OCI-LY7 (cell line): ENCODE measurements at regions not wholly inside any gene's neighbourhood (a gene's known extent, or its start where the extent isn't known, plus 50 kb on each side); places are given as distances from the start of the nearest gene placed in this dataset.

ENCODE experiments used
- BruUV-seq: library from RNA; stranded (reverse); fragments of 400-500 nt; replicated peaks from 2 replicates; lab custom pipeline; 2021; lab: Mats Ljungman, UMichigan
- CTCF ChIA-PET: fragments of 300-600 bp; sonication (Branson Sonifier 250); formaldehyde crosslinking; loops from one replicate; lab custom pipeline; 2022; ENCODE audit warnings: antibody characterized with exemption; ENCODE audit not compliant: unreplicated experiment; lab: Charles Lee
- POLR2A ChIA-PET: fragments of 300-600 bp; sonication (Branson Sonifier 250); formaldehyde crosslinking; loops from one replicate; lab custom pipeline; 2022; ENCODE audit warnings: antibody characterized with exemption; lab: Charles Lee
- DNase-seq: peaks from one replicate; pipeline ENCODE4 v3.0.0-alpha.2; 2015; ENCODE audit warnings: low spot score
- H2AFZ ChIP-seq: fragments of 200-600 bp; sonication (generic), shearing (Covaris generic); 2 replicates; pipeline ENCODE4 v1.6.1; 2014; ENCODE audit warnings: mild to moderate bottlenecking, antibody characterized with exemption, low read length, moderate library complexity
- H3K27ac ChIP-seq: fragments of 200-600 bp; sonication (generic); 2 replicates; pipeline ENCODE4 v1.5.1; 2014; ENCODE audit warnings: mixed run types, low read depth, mild to moderate bottlenecking, moderate library complexity, low read length, inconsistent platforms; ENCODE audit not compliant: poor library complexity, severe bottlenecking
- H3K36me3 ChIP-seq: fragments of 200-600 bp; sonication (generic); 2 replicates; pipeline ENCODE4 v1.6.1; 2014; ENCODE audit warnings: mild to moderate bottlenecking, antibody characterized with exemption, low read length, moderate library complexity, mixed read lengths; ENCODE audit not compliant: insufficient read depth
- H3K4me1 ChIP-seq: fragments of 200-600 bp; sonication (generic); 2 replicates; pipeline ENCODE4 v1.5.1; 2014; ENCODE audit warnings: mild to moderate bottlenecking, low read length; ENCODE audit not compliant: insufficient read depth, poor library complexity, severe bottlenecking
- H3K4me2 ChIP-seq: fragments of 200-600 bp; sonication (generic); 2 replicates; pipeline ENCODE4 v1.6.1; 2014; ENCODE audit warnings: mild to moderate bottlenecking, low read length
- H3K4me3 ChIP-seq: fragments of 200-600 bp; sonication (generic); 2 replicates; pipeline ENCODE4 v1.5.1; 2014; ENCODE audit warnings: mild to moderate bottlenecking, low read depth, low read length; ENCODE audit not compliant: poor library complexity, severe bottlenecking
- H3K79me2 ChIP-seq: fragments of 200-600 bp; sonication (generic); 2 replicates; pipeline ENCODE4 v1.6.1; 2016; ENCODE audit warnings: low read depth, mild to moderate bottlenecking, low read length, moderate library complexity, mixed read lengths; ENCODE audit not compliant: insufficient read depth
- H3K9me2 ChIP-seq: fragments of 200-600 bp; sonication (generic); 2 replicates; pipeline ENCODE4 v1.6.1; 2016; ENCODE audit warnings: mild to moderate bottlenecking, low read length, mixed read lengths; ENCODE audit not compliant: insufficient read depth
- H3K9me3 ChIP-seq: fragments of 200-600 bp; sonication (generic); 2 replicates; pipeline ENCODE4 v1.6.1; 2014; ENCODE audit warnings: mild to moderate bottlenecking, mixed run types, low read length, mixed read lengths
- H4K20me1 ChIP-seq: fragments of 200-600 bp; sonication (generic); 2 replicates; pipeline ENCODE4 v1.6.1; 2014; ENCODE audit warnings: mild to moderate bottlenecking, antibody characterized with exemption, low read length, moderate library complexity, mixed read lengths; ENCODE audit not compliant: insufficient read depth
- CTCF ChIP-seq: fragments of 200-600 bp; sonication (generic); conservative IDR thresholded peaks from 2 replicates; pipeline ENCODE4 v1.5.1; 2014; ENCODE audit warnings: mild to moderate bottlenecking, antibody characterized with exemption, low read length, moderate library complexity, mixed read lengths
- EZH2phosphoT487 ChIP-seq: fragments of 200-600 bp; sonication (generic); IDR thresholded peaks from 2 replicates; pipeline ENCODE4 v1.6.1; 2018; ENCODE audit warnings: low read depth, borderline replicate concordance, mild to moderate bottlenecking, mixed run types, antibody characterized with exemption, low read length, moderate library complexity, mixed read lengths
- intact Hi-C: fragments of 100-400 bp; cut with micrococcal nuclease; formaldehyde crosslinking; loops from one replicate; pipeline ENCODE4 v1.10.0; 2022; ENCODE audit not compliant: unreplicated experiment

GRCh38 chr22:22825213-22825593, 62.4 kb upstream of the IGLL5 start:
- BruUV-seq: no TSS peak
- Histone ChIP-seq H3K4me1 (peaks cover 61% of the 10 kb centered on the region), H3K9me2 (no peaks in the 10 kb centered on the region), H3K36me3 (no peaks in the 10 kb centered on the region), H2AFZ (no peak overlapping the region; the same call in 1 of the 2 replicates), H3K9me3 (no peaks in the 10 kb centered on the region), H4K20me1 (no peaks in the 10 kb centered on the region), H3K4me3 (peak overlapping the region; percentile 8), H3K4me2 (peak overlapping the region; percentile 47), H3K27ac (peak overlapping the region; percentile 27), H3K79me2 (no peaks in the 10 kb centered on the region)
- peak; percentile 37 for DNase-seq
- intact Hi-C loops: no loop called here
- ChIA-PET CTCF (no interaction called here), POLR2A (interaction anchor here (0.9 kb wide), 1 partner anchor 26 kb away, joined by 3 read pairs; no protein-coding TSS in a partner anchor)
- TF ChIP-seq CTCF (no peak), EZH2phosphoT487 (no peak)

GRCh38 chr22:22827187-22827939, 60.3 kb upstream of the IGLL5 start:
- Histone ChIP-seq H3K9me3 (peaks cover 16% of the 10 kb centered on the region; the same call in 1 of the 2 replicates), H3K79me2 (no peaks in the 10 kb centered on the region), H4K20me1 (no peaks in the 10 kb centered on the region), H3K4me2 (no peak overlapping the region), H3K9me2 (no peaks in the 10 kb centered on the region), H3K4me3 (no peak overlapping the region), H3K4me1 (peaks cover 40% of the 10 kb centered on the region), H2AFZ (no peak overlapping the region), H3K27ac (no peak overlapping the region), H3K36me3 (no peaks in the 10 kb centered on the region)
- POLR2A ChIA-PET: no interaction called here
- no peak for DNase-seq
- intact Hi-C loops: no loop called here
- BruUV-seq: no TSS peak
- TF ChIP-seq EZH2phosphoT487 (no peak), CTCF (no peak)
- CTCF ChIA-PET: no interaction called here

- no peaks in the 10 kb centered on the region for H4K20me1 ChIP-seq
- TF ChIP-seq CTCF: no peak
- no peak for TF ChIP-seq EZH2phosphoT487
Measured at GRCh38 chr22:22830193-22830592, 57.4 kb upstream of the IGLL5 start.

More at GRCh38 chr22:22830193-22830592, 57.4 kb upstream of the IGLL5 start:
- peaks cover 12% of the 10 kb centered on the region for H3K4me1 ChIP-seq
- ChIA-PET POLR2A (interaction anchor here (0.6 to 1.2 kb wide), 3 partner anchors 11 to 206 kb away, joined by 3 to 4 read pairs (median 3); no protein-coding TSS in a partner anchor), CTCF (interaction anchor here (1.2 kb wide), 1 partner anchor 18 kb away, joined by 3 read pairs; no protein-coding TSS in a partner anchor)
- no peak overlapping the region for H3K4me2 ChIP-seq
- no peaks in the 10 kb centered on the region for H3K79me2 ChIP-seq
- intact Hi-C loops: no loop called here
- no TSS peak for BruUV-seq
- no peaks in the 10 kb centered on the region for H3K36me3 ChIP-seq
- no peak overlapping the region for H2AFZ ChIP-seq
- no peaks in the 10 kb centered on the region for H3K9me2 ChIP-seq
- no peak for DNase-seq
- H3K9me3 ChIP-seq: peaks cover 16% of the 10 kb centered on the region; the same call in 1 of the 2 replicates
- H3K4me3 ChIP-seq: no peak overlapping the region
- no peak overlapping the region for H3K27ac ChIP-seq
